ENCODE measurements at regions not wholly inside any gene's neighbourhood (a gene's known extent, or its start where the extent isn't known, plus 50 kb on each side); places are given as distances from the start of the nearest gene placed in this dataset.

GRCh38 chr3:16108424-16108823 lies 66.1 kb upstream of the GALNT15 start:
- 56 to 72% (median 63%) methylated on average over 2 of the region's 2 CpGs for WGBS, 4 donors
- intact Hi-C loops (cut with DNase I): no loop called here
- no peak for DNase-seq
- Histone ChIP-seq H3K9me3 (replicated peaks in 1 of 3) (no peaks in the 10 kb centered on the region), H3K4me3 (no peak overlapping the region), H3K4me1 (replicated peaks in 1 of 2) (peaks cover 0 to 15% of the 10 kb centered on the region in 2 donors), H3K27me3 (no peaks in the 10 kb centered on the region), H3K36me3 (replicated peaks in 1 of 2) (no peaks in the 10 kb centered on the region), H3K27ac (no peak overlapping the region)
- TF ChIP-seq POLR2A (IDR thresholded peaks at IDR 0.05): no peak
- TF ChIP-seq, protein P1, sequence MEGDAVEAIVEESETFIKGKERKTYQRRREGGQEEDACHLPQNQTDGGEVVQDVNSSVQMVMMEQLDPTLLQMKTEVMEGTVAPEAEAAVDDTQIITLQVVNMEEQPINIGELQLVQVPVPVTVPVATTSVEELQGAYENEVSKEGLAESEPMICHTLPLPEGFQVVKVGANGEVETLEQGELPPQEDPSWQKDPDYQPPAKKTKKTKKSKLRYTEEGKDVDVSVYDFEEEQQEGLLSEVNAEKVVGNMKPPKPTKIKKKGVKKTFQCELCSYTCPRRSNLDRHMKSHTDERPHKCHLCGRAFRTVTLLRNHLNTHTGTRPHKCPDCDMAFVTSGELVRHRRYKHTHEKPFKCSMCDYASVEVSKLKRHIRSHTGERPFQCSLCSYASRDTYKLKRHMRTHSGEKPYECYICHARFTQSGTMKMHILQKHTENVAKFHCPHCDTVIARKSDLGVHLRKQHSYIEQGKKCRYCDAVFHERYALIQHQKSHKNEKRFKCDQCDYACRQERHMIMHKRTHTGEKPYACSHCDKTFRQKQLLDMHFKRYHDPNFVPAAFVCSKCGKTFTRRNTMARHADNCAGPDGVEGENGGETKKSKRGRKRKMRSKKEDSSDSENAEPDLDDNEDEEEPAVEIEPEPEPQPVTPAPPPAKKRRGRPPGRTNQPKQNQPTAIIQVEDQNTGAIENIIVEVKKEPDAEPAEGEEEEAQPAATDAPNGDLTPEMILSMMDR (IDR thresholded peaks at IDR 0.05): no peak

DNA sequence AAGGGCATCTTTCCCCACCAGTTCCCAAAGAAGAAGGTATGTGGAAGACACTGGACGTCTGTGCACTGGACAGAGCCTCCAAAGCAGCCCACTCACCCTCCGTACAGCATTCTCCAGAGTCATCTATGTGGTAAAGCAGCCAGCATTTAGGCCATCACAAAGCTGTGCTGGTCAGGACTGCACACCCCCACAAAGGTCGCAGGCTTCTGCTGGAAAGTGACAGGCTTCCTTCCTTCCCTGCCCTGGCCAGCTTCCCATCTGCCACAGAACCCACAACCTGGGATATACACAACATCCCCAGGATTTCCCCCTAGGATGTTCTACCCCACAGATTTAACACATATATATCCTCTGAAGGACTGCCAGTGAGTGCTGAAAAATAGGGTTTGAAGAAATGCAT lies 64.6 kb upstream of the GALNT15 start:
- no peak overlapping the region for H3K4me3 ChIP-seq
- intact Hi-C loops (cut with DNase I): no loop called here
- H3K4me1 ChIP-seq (replicated peaks in 1 of 2): peaks cover 0 to 26% of the 10 kb centered on the region in 2 donors
- H3K27me3 ChIP-seq: no peaks in the 10 kb centered on the region
- no peaks in the 10 kb centered on the region for H3K9me3 ChIP-seq (replicated peaks in 1 of 3)
- H3K36me3 ChIP-seq (replicated peaks in 1 of 2): no peaks in the 10 kb centered on the region
- no peak overlapping the region for H3K27ac ChIP-seq
- 67 to 84% (median 75%) methylated on average over 3 of the region's 3 CpGs for WGBS, 4 donors
- DNase-seq: peak in 4 of 7 donors; percentile 18 to 56 (median 33)
- no peak for TF ChIP-seq POLR2A (IDR thresholded peaks at IDR 0.05)
- TF ChIP-seq, protein P1 (IDR thresholded peaks at IDR 0.05): no peak

DNA sequence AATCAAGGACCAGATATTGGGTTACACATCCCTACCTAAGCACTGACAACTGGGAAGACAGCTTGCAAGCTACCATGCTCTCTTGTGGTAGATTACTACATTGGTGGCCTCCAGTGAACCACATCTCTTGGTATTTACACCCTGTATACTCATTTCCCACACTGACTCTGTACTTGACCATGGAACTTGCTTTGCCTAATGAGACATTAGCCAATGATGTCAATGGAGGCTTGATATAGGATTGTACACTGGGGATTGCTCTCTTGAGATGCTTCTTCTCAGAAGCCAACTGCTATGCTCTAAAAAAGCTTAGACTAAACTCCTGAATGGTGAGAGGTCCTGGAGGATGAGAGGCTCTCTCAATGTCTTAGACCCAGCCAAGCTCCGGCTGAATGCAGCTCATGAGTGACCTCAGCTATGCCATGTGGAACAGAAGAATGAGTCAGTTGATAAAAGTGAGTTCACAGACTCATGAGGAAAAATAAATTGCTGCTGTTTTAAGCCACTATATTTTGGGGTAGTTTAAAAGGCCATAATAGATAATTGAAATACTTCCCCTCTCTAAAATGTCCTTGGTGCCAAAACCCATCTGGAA lies 61.5 kb upstream of the GALNT15 start:
- DNase-seq: peak in 3 of 7 donors; percentile 29 to 58 (median 39)
- TF ChIP-seq, protein P1 (IDR thresholded peaks at IDR 0.05): no peak
- no peak for TF ChIP-seq POLR2A (IDR thresholded peaks at IDR 0.05)
- Histone ChIP-seq H3K27ac (peak overlapping the region in 2 of 5 donors; percentile 55 to 63), H3K9me3 (replicated peaks in 1 of 3) (no peaks in the 10 kb centered on the region), H3K36me3 (replicated peaks in 1 of 2) (no peaks in the 10 kb centered on the region), H3K4me1 (replicated peaks in 1 of 2) (peaks cover 0 to 30% of the 10 kb centered on the region in 2 donors), H3K4me3 (no peak overlapping the region), H3K27me3 (no peaks in the 10 kb centered on the region)
- intact Hi-C loops (cut with DNase I): no loop called here
- WGBS, 4 donors: 33 to 71% (median 44%) methylated on average over 1 of the region's 1 CpG

- Histone ChIP-seq H3K27me3 (no peaks in the 10 kb centered on the region), H3K9me3 (replicated peaks in 1 of 3) (no peaks in the 10 kb centered on the region), H3K4me3 (no peak overlapping the region), H3K36me3 (replicated peaks in 1 of 2) (no peaks in the 10 kb centered on the region), H3K4me1 (replicated peaks in 1 of 2) (peaks cover 0 to 30% of the 10 kb centered on the region in 2 donors), H3K27ac (peak overlapping the region in 1 of 5 donors; percentile 63)
- 76 to 99% (median 89%) methylated on average over 3 of the region's 3 CpGs for WGBS, 4 donors
- intact Hi-C loops (cut with DNase I): no loop called here
- no peak for DNase-seq
- TF ChIP-seq POLR2A (IDR thresholded peaks at IDR 0.05): no peak
- TF ChIP-seq, protein P1 (IDR thresholded peaks at IDR 0.05): no peak
These were observed 60.8 kb upstream of the GALNT15 start for GRCh38 chr3:16113704-16114103.
